H9 (cell line): ENCODE measurements at regions not wholly inside any gene's neighbourhood (a gene's known extent, or its start where the extent isn't known, plus 50 kb on each side); places are given as distances from the start of the nearest gene placed in this dataset.

Experiments
- DNase-seq: peaks from one replicate; pipeline ENCODE4 v3.0.0-alpha.2; 2017
- H2AFZ ChIP-seq: one replicate; pipeline ENCODE4 v1.6.1; 2013; ENCODE audit warnings: mild to moderate bottlenecking, low read length, control low read depth, moderate library complexity
- H2AK5ac ChIP-seq: 2 replicates; pipeline ENCODE4 v1.6.1; 2013; ENCODE audit warnings: low read length, control low read depth, mixed read lengths; ENCODE audit not compliant: insufficient read length
- H2BK120ac ChIP-seq: one replicate; pipeline ENCODE4 v1.6.1; 2013; ENCODE audit warnings: low read depth, mild to moderate bottlenecking, low read length, control low read depth, inconsistent platforms; ENCODE audit not compliant: poor library complexity, severe bottlenecking
- H2BK12ac ChIP-seq: 2 replicates; pipeline ENCODE4 v1.6.1; 2013; ENCODE audit warnings: low read length, control low read depth, mixed read lengths, low read depth; ENCODE audit not compliant: insufficient read length
- H2BK15ac ChIP-seq: 2 replicates; pipeline ENCODE4 v1.6.1; 2013; ENCODE audit warnings: low read depth, low read length, control low read depth
- H2BK20ac ChIP-seq: one replicate; pipeline ENCODE4 v1.6.1; 2013; ENCODE audit warnings: low read depth, mild to moderate bottlenecking, low read length, control low read depth, inconsistent platforms; ENCODE audit not compliant: poor library complexity, severe bottlenecking
- H2BK5ac ChIP-seq: 2 replicates; pipeline ENCODE4 v1.6.1; 2013; ENCODE audit warnings: low read length, control low read depth, mixed read lengths; ENCODE audit not compliant: insufficient read length
- H3K14ac ChIP-seq: 2 replicates; pipeline ENCODE4 v1.6.1; 2013; ENCODE audit warnings: low read length, control low read depth; ENCODE audit not compliant: insufficient read depth
- H3K18ac ChIP-seq: 2 replicates; pipeline ENCODE4 v1.6.1; 2013; ENCODE audit warnings: low read depth, mild to moderate bottlenecking, mixed read lengths, low read length, control low read depth; ENCODE audit not compliant: insufficient read length
- H3K23ac ChIP-seq: 2 replicates; pipeline ENCODE4 v1.6.1; 2013; ENCODE audit warnings: low read length, control low read depth, mixed read lengths, low read depth; ENCODE audit not compliant: insufficient read length
- H3K23me2 ChIP-seq: 2 replicates; pipeline ENCODE4 v1.6.1; 2013; ENCODE audit warnings: low read depth, mild to moderate bottlenecking, mixed read lengths, low read length, control low read depth; ENCODE audit not compliant: insufficient read length, poor library complexity, severe bottlenecking
- H3K27ac ChIP-seq: 2 replicates; pipeline ENCODE4 v1.5.1; 2013; ENCODE audit warnings: low read length, control low read depth, mixed read lengths, low read depth; ENCODE audit not compliant: insufficient read length
- H3K27me3 ChIP-seq: 2 replicates; pipeline ENCODE4 v1.6.1; 2013; ENCODE audit warnings: low read length, control low read depth, inconsistent platforms; ENCODE audit not compliant: insufficient read depth
- H3K4ac ChIP-seq: 2 replicates; pipeline ENCODE4 v1.6.1; 2013; ENCODE audit warnings: low read depth, mild to moderate bottlenecking, control low read depth, inconsistent platforms, low read length, moderate library complexity
- H3K4me1 ChIP-seq: 2 replicates; pipeline ENCODE4 v1.6.1; 2013; ENCODE audit warnings: low read length, control low read depth, inconsistent platforms; ENCODE audit not compliant: insufficient read depth
- H3K4me2 ChIP-seq: 2 replicates; pipeline ENCODE4 v1.6.1; 2013; ENCODE audit warnings: low read length, control low read depth, mixed read lengths; ENCODE audit not compliant: insufficient read length, insufficient read depth
- H3K56ac ChIP-seq: 2 replicates; pipeline ENCODE4 v1.6.1; 2013; ENCODE audit warnings: low read depth, mild to moderate bottlenecking, mixed read lengths, low read length, control low read depth; ENCODE audit not compliant: insufficient read length
- H3K79me1 ChIP-seq: 2 replicates; pipeline ENCODE4 v1.6.1; 2013; ENCODE audit warnings: low read depth, mild to moderate bottlenecking, moderate library complexity, low read length, control low read depth, inconsistent platforms; ENCODE audit not compliant: insufficient read depth, poor library complexity, severe bottlenecking
- H3K79me2 ChIP-seq: 2 replicates; pipeline ENCODE4 v1.6.1; 2013; ENCODE audit warnings: low read length, control low read depth, inconsistent platforms; ENCODE audit not compliant: insufficient read depth
- H3K9ac ChIP-seq: 2 replicates; pipeline ENCODE4 v1.6.1; 2013; ENCODE audit warnings: low read length, control low read depth, mixed read lengths; ENCODE audit not compliant: insufficient read length; ENCODE audit errors: extremely low read depth
- H3K9me3 ChIP-seq: one replicate; pipeline ENCODE4 v1.6.1; 2013; ENCODE audit warnings: low read depth, low read length, inconsistent platforms; ENCODE audit not compliant: control insufficient read depth
- H3T11ph ChIP-seq: one replicate; pipeline ENCODE4 v1.6.1; 2013; ENCODE audit warnings: mild to moderate bottlenecking, low read length, control low read depth, inconsistent platforms
- H4K20me1 ChIP-seq: one replicate; pipeline ENCODE4 v1.6.1; 2013; ENCODE audit not compliant: control insufficient read depth, insufficient read length, insufficient read depth
- H4K5ac ChIP-seq: 2 replicates; pipeline ENCODE4 v1.6.1; 2013; ENCODE audit warnings: low read depth, mild to moderate bottlenecking, mixed read lengths, low read length, control low read depth; ENCODE audit not compliant: insufficient read length
- H4K8ac ChIP-seq: replicated peaks from 2 replicates; pipeline ENCODE4 v1.6.1; 2013; ENCODE audit warnings: low read length, control low read depth, mixed read lengths, low read depth; ENCODE audit not compliant: insufficient read length
- H4K91ac ChIP-seq: 2 replicates; pipeline ENCODE4 v1.6.1; 2013; ENCODE audit warnings: low read depth, mild to moderate bottlenecking, moderate library complexity, mixed read lengths, low read length, control low read depth; ENCODE audit not compliant: insufficient read length
- H3K27ac Mint-ChIP-seq, 3 experiments: 2 replicates in 2 of 3; 3 replicates in 1 of 3; pipeline ENCODE4 v1.8.0; 2020 to 2021; ENCODE audit warnings: mixed read lengths in 3 of 3, mild to moderate bottlenecking in 1 of 3, moderate library complexity in 1 of 3
- H3K27me3 Mint-ChIP-seq: 2 replicates; pipeline ENCODE4 v1.8.0; 2021; ENCODE audit warnings: low read depth, mild to moderate bottlenecking, moderate library complexity, mixed read lengths
- H3K36me3 Mint-ChIP-seq, 3 experiments: 2 replicates in 2 of 3; 3 replicates in 1 of 3; pipeline ENCODE4 v1.8.0; 2020 to 2021; ENCODE audit warnings: low read depth in 3 of 3, mixed read lengths in 3 of 3; ENCODE audit not compliant: insufficient read depth in 1 of 3
- H3K4me1 Mint-ChIP-seq, 2 experiments: 2 replicates each; pipeline ENCODE4 v1.8.0; 2020; ENCODE audit warnings: mixed read lengths in 2 of 2
- H3K4me3 Mint-ChIP-seq, 2 experiments: 2 replicates in 1 of 2; 3 replicates in 1 of 2; pipeline ENCODE4 v1.8.0; 2020 to 2021; ENCODE audit warnings: mild to moderate bottlenecking in 2 of 2, mixed read lengths in 2 of 2, moderate library complexity in 1 of 2
- H3K9me3 Mint-ChIP-seq, 2 experiments: 2 replicates in 1 of 2; 3 replicates in 1 of 2; pipeline ENCODE4 v1.8.0; 2020; ENCODE audit warnings: mild to moderate bottlenecking in 2 of 2, mixed read lengths in 2 of 2, moderate library complexity in 1 of 2
- WGBS: extraction: QIAGEN DNeasy Blood & Tissue Kit; methylation state at CpG from one replicate; pipeline ENCODE4 v1.1.7; 2013; ENCODE audit warnings: missing lambda C conversion rate, low lambda C conversion rate, mixed read lengths; ENCODE audit not compliant: insufficient read length; ENCODE audit errors: extremely low coverage; 5-methylcytosine and 5-hydroxymethylcytosine counted together
- TF ChIP-seq, protein P1 (sequence below): fragments of 200-600 bp; sonication (generic); conservative IDR thresholded peaks from 3 replicates; pipeline ENCODE4 v1.8.0; 2021; ENCODE audit warnings: antibody characterized with exemption, mild to moderate bottlenecking

DNA sequence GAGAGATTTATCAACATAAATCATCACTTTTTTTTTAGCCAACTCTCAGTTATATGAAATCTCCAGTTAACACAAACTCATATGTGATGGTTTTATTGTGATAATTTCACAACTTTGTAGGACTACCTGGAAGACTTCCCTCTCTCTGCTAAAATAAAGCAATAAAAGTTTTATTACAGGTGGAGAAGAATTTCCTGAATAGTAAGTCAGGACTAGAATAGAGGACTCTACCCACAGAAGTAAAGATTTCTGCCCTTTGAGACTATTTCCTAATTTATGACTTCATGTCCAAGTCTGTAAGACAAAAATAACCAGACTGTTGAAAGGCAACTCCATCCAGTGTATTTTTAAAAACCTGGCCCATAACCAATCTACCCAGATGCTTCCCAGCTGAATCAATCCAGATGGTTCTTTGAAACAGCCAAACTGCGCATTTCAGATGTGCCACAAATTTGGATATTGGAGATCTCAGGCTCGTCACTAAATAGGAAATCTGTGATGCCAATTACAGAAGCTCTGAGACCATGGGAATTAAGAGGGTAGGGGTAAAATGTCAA lies 234.0 kb upstream of the NMUR2 start:
- Histone ChIP-seq H3K27ac (no peak overlapping the region), H3T11ph (no peak overlapping the region), H2BK15ac (no peak overlapping the region), H2BK120ac (no peak overlapping the region), H3K27me3 (no peaks in the 10 kb centered on the region), H3K4ac (no peak overlapping the region), H3K9ac (no peak overlapping the region), H3K56ac (no peak overlapping the region), H3K23me2 (no peaks in the 10 kb centered on the region), H3K79me1 (no peaks in the 10 kb centered on the region), H2AK5ac (no peak overlapping the region), H3K14ac (no peak overlapping the region), H2BK5ac (no peak overlapping the region), H2BK20ac (no peak overlapping the region), H3K9me3 (no peaks in the 10 kb centered on the region), H4K20me1 (no peaks in the 10 kb centered on the region), H2AFZ (no peak overlapping the region), H3K79me2 (no peaks in the 10 kb centered on the region), H3K23ac (no peak overlapping the region), H4K91ac (no peak overlapping the region), H4K5ac (no peak overlapping the region), H3K4me2 (no peak overlapping the region), H2BK12ac (no peak overlapping the region), H3K4me1 (no peaks in the 10 kb centered on the region), H4K8ac (no peak overlapping the region), H3K18ac (no peak overlapping the region)
- TF ChIP-seq, protein P1, sequence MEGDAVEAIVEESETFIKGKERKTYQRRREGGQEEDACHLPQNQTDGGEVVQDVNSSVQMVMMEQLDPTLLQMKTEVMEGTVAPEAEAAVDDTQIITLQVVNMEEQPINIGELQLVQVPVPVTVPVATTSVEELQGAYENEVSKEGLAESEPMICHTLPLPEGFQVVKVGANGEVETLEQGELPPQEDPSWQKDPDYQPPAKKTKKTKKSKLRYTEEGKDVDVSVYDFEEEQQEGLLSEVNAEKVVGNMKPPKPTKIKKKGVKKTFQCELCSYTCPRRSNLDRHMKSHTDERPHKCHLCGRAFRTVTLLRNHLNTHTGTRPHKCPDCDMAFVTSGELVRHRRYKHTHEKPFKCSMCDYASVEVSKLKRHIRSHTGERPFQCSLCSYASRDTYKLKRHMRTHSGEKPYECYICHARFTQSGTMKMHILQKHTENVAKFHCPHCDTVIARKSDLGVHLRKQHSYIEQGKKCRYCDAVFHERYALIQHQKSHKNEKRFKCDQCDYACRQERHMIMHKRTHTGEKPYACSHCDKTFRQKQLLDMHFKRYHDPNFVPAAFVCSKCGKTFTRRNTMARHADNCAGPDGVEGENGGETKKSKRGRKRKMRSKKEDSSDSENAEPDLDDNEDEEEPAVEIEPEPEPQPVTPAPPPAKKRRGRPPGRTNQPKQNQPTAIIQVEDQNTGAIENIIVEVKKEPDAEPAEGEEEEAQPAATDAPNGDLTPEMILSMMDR: no peak
- H3K4me3 Mint-ChIP-seq: no peak overlapping the region
- WGBS: no CpG with 5 or more reads among the region's 2 CpGs
- H3K36me3 Mint-ChIP-seq: no peaks in the 10 kb centered on the region
- no peaks in the 10 kb centered on the region; a peak in 1 of 5 replicates for H3K9me3 Mint-ChIP-seq
- H3K27me3 Mint-ChIP-seq: peaks cover 38% of the 10 kb centered on the region
- H3K27ac Mint-ChIP-seq: no peak overlapping the region
- DNase-seq: no peak
- H3K4me1 Mint-ChIP-seq: peaks cover 17 to 22% of the 10 kb centered on the region in 2 experiments
